ENCODE measurements at regions not wholly inside any gene's neighbourhood (a gene's known extent, or its start where the extent isn't known, plus 50 kb on each side); places are given as distances from the start of the nearest gene placed in this dataset.

GRCh38 chr11:30165652-30166051 is 65.2 kb upstream of the FSHB start:
- Histone ChIP-seq H3K9ac (ENCODE audit: low read length) (no peak overlapping the region), H3K4me2 (ENCODE audit: low read length) (no peak overlapping the region)

DNA sequence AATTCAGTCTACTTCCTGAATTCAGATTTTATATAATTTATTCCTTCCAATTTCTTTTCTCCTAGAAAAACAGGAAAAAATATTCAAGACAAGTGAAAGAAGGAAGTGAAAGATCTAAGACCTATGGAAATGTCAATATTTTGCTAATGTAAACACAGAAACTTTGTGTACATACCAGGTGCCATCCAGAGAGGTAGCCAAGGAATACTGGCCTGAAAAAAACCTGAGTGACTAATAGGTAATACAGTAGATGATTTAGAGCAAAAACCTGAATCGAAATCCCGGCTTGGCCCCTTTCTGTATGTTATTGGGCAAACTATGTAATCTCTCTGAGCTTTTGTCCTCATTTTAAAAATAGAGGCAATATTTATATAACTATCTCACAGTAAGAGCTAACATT is 59.2 kb upstream of the FSHB start:
- Histone ChIP-seq H3K9me2 (ENCODE audit: insufficient read depth) (no peaks in the 10 kb centered on the region), H3K27me3 (ENCODE audit: insufficient read depth, low read length) (no peaks in the 10 kb centered on the region), H3K4me2 (ENCODE audit: low read length) (no peak overlapping the region), H2AFZ (ENCODE audit: low read depth, low read length, poor library complexity, severe bottlenecking) (no peak overlapping the region), H3K9ac (ENCODE audit: low read length) (no peak overlapping the region), H4K20me1 (ENCODE audit: insufficient read depth) (no peaks in the 10 kb centered on the region), H3K4me1 (ENCODE audit: control insufficient read depth in 1 of 2, insufficient read depth in 2 of 2, low read length in 2 of 2) (no peaks in the 10 kb centered on the region), H3K4me3 (replicated peaks in 1 of 2; ENCODE audit: low read depth in 1 of 2, low read length in 2 of 2) (no peak overlapping the region), H3K36me3 (ENCODE audit: control insufficient read depth in 1 of 2, insufficient read depth in 2 of 2, low read length in 2 of 2) (no peaks in the 10 kb centered on the region), H3K27ac (ENCODE audit: low read depth, low read length) (no peak overlapping the region), H3K9me3 (ENCODE audit: control insufficient read depth in 1 of 2, insufficient read depth in 1 of 2, low read depth in 1 of 2, low read length in 2 of 2) (no peaks in the 10 kb centered on the region), H3K79me2 (ENCODE audit: insufficient read depth, low read length) (no peaks in the 10 kb centered on the region)
- no peak for DNase-seq (ENCODE audit: low read depth, low spot score)
- intact Hi-C loops (cut with micrococcal nuclease) = no loop called here
- RAD21 ChIA-PET (ENCODE audit: low non-redundant PET in 1 of 2, low total read pairs in 2 of 2, uncharacterized antibody in 2 of 2, unreplicated experiment in 2 of 2) = no interaction called here
- POLR2A ChIA-PET = no interaction called here
- ATAC-seq = no peak
- BruUV-seq (replicated peaks) = no TSS peak
- CTCF ChIA-PET = no interaction called here
- TF ChIP-seq SIN3A (IDR thresholded peaks at IDR 0.05; ENCODE audit: low read depth) (no peak), CBX3 (IDR thresholded peaks at IDR 0.05; ENCODE audit: low read depth) (no peak), ELF1 (IDR thresholded peaks at IDR 0.05; ENCODE audit: borderline replicate concordance, low read depth) (no peak), YY1 (IDR thresholded peaks at IDR 0.05; ENCODE audit: extremely low read depth, insufficient replicate concordance, low read depth, low read length) (no peak), JUND (IDR thresholded peaks at IDR 0.05) (no peak), ZNF274 (IDR thresholded peaks at IDR 0.05; ENCODE audit: low read depth, low read length) (no peak), SP1 (IDR thresholded peaks at IDR 0.05; ENCODE audit: low read depth) (no peak), EZH2 (IDR thresholded peaks at IDR 0.05) (no peak), EZH2phosphoT487 (IDR thresholded peaks at IDR 0.05; ENCODE audit: borderline replicate concordance) (no peak)
- TF ChIP-seq, protein P1, sequence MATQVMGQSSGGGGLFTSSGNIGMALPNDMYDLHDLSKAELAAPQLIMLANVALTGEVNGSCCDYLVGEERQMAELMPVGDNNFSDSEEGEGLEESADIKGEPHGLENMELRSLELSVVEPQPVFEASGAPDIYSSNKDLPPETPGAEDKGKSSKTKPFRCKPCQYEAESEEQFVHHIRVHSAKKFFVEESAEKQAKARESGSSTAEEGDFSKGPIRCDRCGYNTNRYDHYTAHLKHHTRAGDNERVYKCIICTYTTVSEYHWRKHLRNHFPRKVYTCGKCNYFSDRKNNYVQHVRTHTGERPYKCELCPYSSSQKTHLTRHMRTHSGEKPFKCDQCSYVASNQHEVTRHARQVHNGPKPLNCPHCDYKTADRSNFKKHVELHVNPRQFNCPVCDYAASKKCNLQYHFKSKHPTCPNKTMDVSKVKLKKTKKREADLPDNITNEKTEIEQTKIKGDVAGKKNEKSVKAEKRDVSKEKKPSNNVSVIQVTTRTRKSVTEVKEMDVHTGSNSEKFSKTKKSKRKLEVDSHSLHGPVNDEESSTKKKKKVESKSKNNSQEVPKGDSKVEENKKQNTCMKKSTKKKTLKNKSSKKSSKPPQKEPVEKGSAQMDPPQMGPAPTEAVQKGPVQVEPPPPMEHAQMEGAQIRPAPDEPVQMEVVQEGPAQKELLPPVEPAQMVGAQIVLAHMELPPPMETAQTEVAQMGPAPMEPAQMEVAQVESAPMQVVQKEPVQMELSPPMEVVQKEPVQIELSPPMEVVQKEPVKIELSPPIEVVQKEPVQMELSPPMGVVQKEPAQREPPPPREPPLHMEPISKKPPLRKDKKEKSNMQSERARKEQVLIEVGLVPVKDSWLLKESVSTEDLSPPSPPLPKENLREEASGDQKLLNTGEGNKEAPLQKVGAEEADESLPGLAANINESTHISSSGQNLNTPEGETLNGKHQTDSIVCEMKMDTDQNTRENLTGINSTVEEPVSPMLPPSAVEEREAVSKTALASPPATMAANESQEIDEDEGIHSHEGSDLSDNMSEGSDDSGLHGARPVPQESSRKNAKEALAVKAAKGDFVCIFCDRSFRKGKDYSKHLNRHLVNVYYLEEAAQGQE (IDR thresholded peaks at IDR 0.05; ENCODE audit: low read depth) = no peak

More at GRCh38 chr11:30165652-30166051, 65.2 kb upstream of the FSHB start:
- ChIA-PET CTCF (no interaction called here), RAD21 (ENCODE audit: low non-redundant PET in 1 of 2, low total read pairs in 2 of 2, uncharacterized antibody in 2 of 2, unreplicated experiment in 2 of 2) (no interaction called here), POLR2A (no interaction called here)
- no peak overlapping the region for H2AFZ ChIP-seq (ENCODE audit: low read depth, low read length, poor library complexity, severe bottlenecking)
- BruUV-seq (replicated peaks) = no TSS peak
- H3K36me3 ChIP-seq (ENCODE audit: control insufficient read depth in 1 of 2, insufficient read depth in 2 of 2, low read length in 2 of 2) = no peaks in the 10 kb centered on the region
- H3K79me2 ChIP-seq (ENCODE audit: insufficient read depth, low read length) = no peaks in the 10 kb centered on the region
- H3K27ac ChIP-seq (ENCODE audit: low read depth, low read length) = no peak overlapping the region
- no peaks in the 10 kb centered on the region for H3K4me1 ChIP-seq (ENCODE audit: control insufficient read depth in 1 of 2, insufficient read depth in 2 of 2, low read length in 2 of 2)
- intact Hi-C loops (cut with micrococcal nuclease) = no loop called here
- DNase-seq (ENCODE audit: low read depth, low spot score) = no peak
- H3K9me2 ChIP-seq (ENCODE audit: insufficient read depth) = no peaks in the 10 kb centered on the region
- H3K9me3 ChIP-seq (ENCODE audit: control insufficient read depth in 1 of 2, insufficient read depth in 1 of 2, low read depth in 1 of 2, low read length in 2 of 2) = no peaks in the 10 kb centered on the region
- TF ChIP-seq EZH2 (IDR thresholded peaks at IDR 0.05) = no peak
- no peak for TF ChIP-seq FOSL1 (IDR thresholded peaks at IDR 0.05; ENCODE audit: low read depth)
- no peak for TF ChIP-seq SIN3A (IDR thresholded peaks at IDR 0.05; ENCODE audit: low read depth)
- TF ChIP-seq TCF7L2 (IDR thresholded peaks at IDR 0.05; ENCODE audit: borderline replicate concordance, extremely low read depth, insufficient read depth, insufficient read length) = no peak
- no peak for TF ChIP-seq EGR1 (IDR thresholded peaks at IDR 0.05; ENCODE audit: low read depth)
- no peak for TF ChIP-seq ELF1 (IDR thresholded peaks at IDR 0.05; ENCODE audit: borderline replicate concordance, low read depth)
- no peak for TF ChIP-seq ZFX (IDR thresholded peaks at IDR 0.05)
- TF ChIP-seq, protein P2, sequence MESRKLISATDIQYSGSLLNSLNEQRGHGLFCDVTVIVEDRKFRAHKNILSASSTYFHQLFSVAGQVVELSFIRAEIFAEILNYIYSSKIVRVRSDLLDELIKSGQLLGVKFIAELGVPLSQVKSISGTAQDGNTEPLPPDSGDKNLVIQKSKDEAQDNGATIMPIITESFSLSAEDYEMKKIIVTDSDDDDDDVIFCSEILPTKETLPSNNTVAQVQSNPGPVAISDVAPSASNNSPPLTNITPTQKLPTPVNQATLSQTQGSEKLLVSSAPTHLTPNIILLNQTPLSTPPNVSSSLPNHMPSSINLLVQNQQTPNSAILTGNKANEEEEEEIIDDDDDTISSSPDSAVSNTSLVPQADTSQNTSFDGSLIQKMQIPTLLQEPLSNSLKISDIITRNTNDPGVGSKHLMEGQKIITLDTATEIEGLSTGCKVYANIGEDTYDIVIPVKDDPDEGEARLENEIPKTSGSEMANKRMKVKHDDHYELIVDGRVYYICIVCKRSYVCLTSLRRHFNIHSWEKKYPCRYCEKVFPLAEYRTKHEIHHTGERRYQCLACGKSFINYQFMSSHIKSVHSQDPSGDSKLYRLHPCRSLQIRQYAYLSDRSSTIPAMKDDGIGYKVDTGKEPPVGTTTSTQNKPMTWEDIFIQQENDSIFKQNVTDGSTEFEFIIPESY (IDR thresholded peaks at IDR 0.05; ENCODE audit: extremely low read depth, insufficient replicate concordance, low read length) = no peak
- no peak for TF ChIP-seq ZNF274 (IDR thresholded peaks at IDR 0.05; ENCODE audit: low read depth, low read length)
- TF ChIP-seq, protein P3, sequence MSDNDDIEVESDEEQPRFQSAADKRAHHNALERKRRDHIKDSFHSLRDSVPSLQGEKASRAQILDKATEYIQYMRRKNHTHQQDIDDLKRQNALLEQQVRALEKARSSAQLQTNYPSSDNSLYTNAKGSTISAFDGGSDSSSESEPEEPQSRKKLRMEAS (IDR thresholded peaks at IDR 0.05) = no peak
- no peak for TF ChIP-seq CEBPB (IDR thresholded peaks at IDR 0.05; ENCODE audit: low read depth)
- no peaks in the 10 kb centered on the region for H3K27me3 ChIP-seq (ENCODE audit: insufficient read depth, low read length)
- H4K20me1 ChIP-seq (ENCODE audit: insufficient read depth) = no peaks in the 10 kb centered on the region
- no peak for ATAC-seq
- H3K4me3 ChIP-seq (replicated peaks in 1 of 2; ENCODE audit: low read depth in 1 of 2, low read length in 2 of 2) = no peak overlapping the region

Measured in HCT116 (cell line).